ENCODE measurements at regions not wholly inside any gene's neighbourhood (a gene's known extent, or its start where the extent isn't known, plus 50 kb on each side); places are given as distances from the start of the nearest gene placed in this dataset.
"Not testable (repeated sequence)": the region's sequence is repeated elsewhere in the genome, so short reads cannot be mapped to it uniquely, and the experiment has no call there.

DNA sequence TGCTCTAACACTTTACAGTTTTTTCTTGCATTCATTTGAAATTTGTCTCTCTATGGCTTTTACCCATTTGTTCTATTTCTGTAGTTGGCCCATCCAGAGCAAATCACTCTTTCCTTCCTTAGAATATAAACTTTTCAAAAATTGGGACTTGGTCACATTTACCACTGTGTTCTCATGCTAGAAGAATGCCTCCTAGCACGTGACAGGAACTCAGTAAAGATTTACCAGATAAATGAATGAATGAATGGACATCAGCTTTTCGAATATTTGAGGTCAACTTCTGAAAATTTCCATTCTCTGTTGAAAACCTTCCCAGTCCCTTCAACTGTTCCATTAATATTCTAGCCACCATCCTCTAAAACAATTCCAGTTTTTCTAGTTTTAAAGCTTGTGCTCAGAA lies 294.5 kb downstream of the CD83 start:
- TF ChIP-seq, protein P1, sequence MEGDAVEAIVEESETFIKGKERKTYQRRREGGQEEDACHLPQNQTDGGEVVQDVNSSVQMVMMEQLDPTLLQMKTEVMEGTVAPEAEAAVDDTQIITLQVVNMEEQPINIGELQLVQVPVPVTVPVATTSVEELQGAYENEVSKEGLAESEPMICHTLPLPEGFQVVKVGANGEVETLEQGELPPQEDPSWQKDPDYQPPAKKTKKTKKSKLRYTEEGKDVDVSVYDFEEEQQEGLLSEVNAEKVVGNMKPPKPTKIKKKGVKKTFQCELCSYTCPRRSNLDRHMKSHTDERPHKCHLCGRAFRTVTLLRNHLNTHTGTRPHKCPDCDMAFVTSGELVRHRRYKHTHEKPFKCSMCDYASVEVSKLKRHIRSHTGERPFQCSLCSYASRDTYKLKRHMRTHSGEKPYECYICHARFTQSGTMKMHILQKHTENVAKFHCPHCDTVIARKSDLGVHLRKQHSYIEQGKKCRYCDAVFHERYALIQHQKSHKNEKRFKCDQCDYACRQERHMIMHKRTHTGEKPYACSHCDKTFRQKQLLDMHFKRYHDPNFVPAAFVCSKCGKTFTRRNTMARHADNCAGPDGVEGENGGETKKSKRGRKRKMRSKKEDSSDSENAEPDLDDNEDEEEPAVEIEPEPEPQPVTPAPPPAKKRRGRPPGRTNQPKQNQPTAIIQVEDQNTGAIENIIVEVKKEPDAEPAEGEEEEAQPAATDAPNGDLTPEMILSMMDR (IDR thresholded peaks at IDR 0.05), result no peak
- TF ChIP-seq POLR2A (IDR thresholded peaks at IDR 0.05), result no peak
- no peak for TF ChIP-seq EP300 (IDR thresholded peaks at IDR 0.05)
- TF ChIP-seq POLR2AphosphoS5 (IDR thresholded peaks at IDR 0.05), result no peak
- Histone ChIP-seq H3K36me3 (no peaks in the 10 kb centered on the region), H3K27ac (no peak overlapping the region), H3K4me1 (no peaks in the 10 kb centered on the region), H3K4me3 (no peak overlapping the region), H3K27me3 (no peaks in the 10 kb centered on the region), H3K9me3 (no peaks in the 10 kb centered on the region)
- ATAC-seq (ENCODE audit: low FRiP score in 2 of 2) (no peak), DNase-seq (no peak)
- WGBS, 2 donors, result 70 to 80% methylated on average over 2 of the region's 2 CpGs

DNA sequence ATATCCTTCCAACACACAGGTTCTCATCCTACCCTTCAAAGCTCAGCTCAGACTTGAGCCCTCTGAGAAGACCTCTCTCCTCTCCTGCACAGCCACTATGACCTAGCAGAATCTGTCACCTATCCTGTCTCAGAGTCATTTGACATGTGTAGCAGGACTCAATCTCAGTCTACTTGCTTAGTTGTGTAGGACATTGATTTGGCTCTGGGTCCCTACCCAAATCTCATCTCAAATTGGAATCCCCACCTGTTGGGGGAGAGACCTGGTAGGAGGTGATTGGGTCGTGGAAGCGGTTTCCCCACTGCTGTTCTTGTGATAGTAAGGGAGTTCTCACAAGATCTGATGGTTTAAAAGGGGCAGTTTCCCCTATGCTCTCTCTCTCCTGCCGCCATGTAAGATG lies 297.9 kb downstream of the CD83 start:
- ATAC-seq (ENCODE audit: low FRiP score in 2 of 2), result no peak
- no peak for TF ChIP-seq EP300 (IDR thresholded peaks at IDR 0.05)
- TF ChIP-seq POLR2A (IDR thresholded peaks at IDR 0.05), result no peak
- Histone ChIP-seq H3K9me3 (no peaks in the 10 kb centered on the region), H3K4me1 (no peaks in the 10 kb centered on the region), H3K4me3 (no peak overlapping the region), H3K36me3 (no peaks in the 10 kb centered on the region), H3K27me3 (no peaks in the 10 kb centered on the region), H3K27ac (no peak overlapping the region)
- DNase-seq, result no peak
- WGBS, 2 donors, result 94 to 96% methylated on average over 3 of the region's 3 CpGs

DNA sequence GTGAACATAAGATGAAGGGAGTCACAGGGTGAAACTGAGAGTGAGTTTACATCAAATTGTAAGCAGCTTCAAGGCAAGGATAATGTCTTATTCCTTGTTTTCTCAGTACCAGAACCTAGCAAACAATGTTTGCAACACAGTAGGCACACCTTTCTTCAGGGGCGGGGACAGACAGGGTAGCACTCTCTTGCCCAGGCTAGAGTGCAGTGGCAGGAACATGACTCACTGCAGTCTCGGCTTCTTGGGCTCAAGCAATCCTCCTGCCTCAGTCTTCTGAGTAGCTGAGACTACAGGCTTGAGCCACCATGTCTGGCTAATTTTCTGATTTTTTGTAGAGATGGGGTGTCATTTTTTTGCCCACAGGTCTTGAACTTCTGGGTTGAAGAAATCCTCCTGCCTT lies 299.8 kb downstream of the CD83 start:
- peak in 1 of 2 donors; percentile 25 for DNase-seq

DNA sequence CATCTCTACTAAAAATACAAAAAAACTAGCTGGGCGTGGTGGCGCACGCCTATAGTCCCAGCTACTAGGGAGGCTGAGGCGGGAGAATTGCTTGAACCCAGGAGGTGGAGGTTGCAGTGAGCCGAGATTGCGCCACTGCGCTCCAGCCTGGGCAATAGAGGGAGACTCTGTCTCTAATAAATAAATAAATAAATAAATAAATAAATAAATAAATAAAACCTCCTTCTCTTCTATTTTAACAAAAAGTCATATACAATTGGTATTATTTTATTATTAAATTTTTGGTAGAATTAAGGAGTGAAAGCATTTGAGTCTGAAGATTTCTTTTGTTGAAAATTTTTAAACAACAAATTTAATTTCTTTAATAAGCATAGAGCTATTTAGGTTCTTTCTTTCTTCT lies 301.7 kb downstream of the CD83 start:
- H3K27me3 ChIP-seq; H3K27ac ChIP-seq; H3K4me3 ChIP-seq; DNase-seq; H3K4me1 ChIP-seq; H3K36me3 ChIP-seq; H3K9me3 ChIP-seq; ATAC-seq (ENCODE audit: low FRiP score in 2 of 2): not testable (repeated sequence)
- WGBS, 2 donors, result 83 to 96% methylated on average over 7 of the region's 7 CpGs

More for the DNA sequence above, 299.8 kb downstream of the CD83 start:
- Histone ChIP-seq H3K36me3 (no peaks in the 10 kb centered on the region), H3K9me3 (no peaks in the 10 kb centered on the region), H3K27me3 (no peaks in the 10 kb centered on the region), H3K4me3 (no peak overlapping the region), H3K27ac (no peak overlapping the region), H3K4me1 (no peaks in the 10 kb centered on the region)
- ATAC-seq (ENCODE audit: low FRiP score in 2 of 2), result no peak
- no peak for TF ChIP-seq POLR2AphosphoS5 (IDR thresholded peaks at IDR 0.05)
- no peak for TF ChIP-seq EP300 (IDR thresholded peaks at IDR 0.05)
- TF ChIP-seq, protein P1 (IDR thresholded peaks at IDR 0.05), result no peak
- no peak for TF ChIP-seq POLR2A (IDR thresholded peaks at IDR 0.05)
- 92 to 100% methylated on average over 2 of the region's 2 CpGs for whole genome bisulfite sequencing, 2 donors

DNA sequence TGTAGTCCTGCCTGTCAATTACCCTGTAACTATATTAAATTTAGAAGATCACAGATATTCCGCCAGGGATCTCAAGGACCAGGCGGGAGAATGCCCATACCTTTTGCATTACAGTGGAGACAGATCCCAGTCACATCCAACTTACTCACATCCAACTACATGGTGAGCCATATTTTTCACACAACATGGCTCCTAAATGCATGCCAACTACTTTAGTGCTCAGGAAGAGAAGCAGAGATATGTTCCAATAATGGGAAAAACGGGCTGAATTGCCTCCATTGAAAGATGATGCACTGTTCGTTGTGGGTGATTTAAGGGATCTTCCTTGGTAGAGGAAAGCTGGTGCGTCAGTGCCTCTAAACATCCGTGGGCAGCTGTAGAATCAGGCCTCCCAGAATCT lies 304.5 kb downstream of the CD83 start:
- 61 to 76% methylated on average over 6 of the region's 6 CpGs for WGBS, 2 donors

DNA sequence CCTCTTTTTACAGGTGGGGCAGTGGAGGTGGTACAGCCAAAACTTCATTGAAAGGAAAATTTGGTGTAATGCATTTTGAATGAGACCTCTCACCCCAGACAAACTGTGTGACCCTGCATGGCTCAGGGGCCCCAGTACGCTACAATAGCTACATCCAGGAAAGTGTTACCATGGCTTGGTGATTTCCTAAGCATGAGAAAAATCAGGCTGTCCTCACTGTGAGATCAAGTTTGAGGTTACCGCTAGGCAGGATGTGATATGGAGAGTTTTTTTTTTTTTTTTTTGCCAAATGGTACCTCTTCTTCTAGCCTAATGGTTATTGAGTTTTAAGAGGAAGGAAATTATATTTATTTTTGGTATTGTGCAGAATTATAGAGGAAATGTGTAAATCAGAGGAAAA lies 305.3 kb downstream of the CD83 start:
- Histone ChIP-seq H3K27ac (no peak overlapping the region), H3K36me3 (no peaks in the 10 kb centered on the region), H3K4me1 (no peaks in the 10 kb centered on the region), H3K4me3 (no peak overlapping the region), H3K9me3 (no peaks in the 10 kb centered on the region), H3K27me3 (no peaks in the 10 kb centered on the region)
- no peak for ATAC-seq (ENCODE audit: low FRiP score in 2 of 2)
- no peak for DNase-seq
- TF ChIP-seq EP300 (IDR thresholded peaks at IDR 0.05), result no peak
- no peak for TF ChIP-seq POLR2AphosphoS5 (IDR thresholded peaks at IDR 0.05)
- no peak for TF ChIP-seq POLR2A (IDR thresholded peaks at IDR 0.05)
- TF ChIP-seq, protein P1 (IDR thresholded peaks at IDR 0.05), result no peak
- 40 to 55% methylated on average over 2 of the region's 2 CpGs for WGBS, 2 donors

More for the DNA sequence above, 304.5 kb downstream of the CD83 start:
- no peak for TF ChIP-seq POLR2A (IDR thresholded peaks at IDR 0.05)
- TF ChIP-seq EP300 (IDR thresholded peaks at IDR 0.05), result no peak
- TF ChIP-seq, protein P1 (IDR thresholded peaks at IDR 0.05), result no peak
- TF ChIP-seq POLR2AphosphoS5 (IDR thresholded peaks at IDR 0.05), result no peak
- Histone ChIP-seq H3K4me1 (no peaks in the 10 kb centered on the region), H3K27me3 (no peaks in the 10 kb centered on the region), H3K27ac (no peak overlapping the region), H3K36me3 (no peaks in the 10 kb centered on the region), H3K9me3 (no peaks in the 10 kb centered on the region), H3K4me3 (no peak overlapping the region)
- DNase-seq, result no peak
- ATAC-seq (ENCODE audit: low FRiP score in 2 of 2), result no peak

Measured in upper lobe of left lung (tissue), 6 donors.